GM20431 (cell line): ENCODE measurements at regions not wholly inside any gene's neighbourhood (a gene's known extent, or its start where the extent isn't known, plus 50 kb on each side); places are given as distances from the start of the nearest gene placed in this dataset.

Experiments
- in situ Hi-C: fragments of 300-500 bp; cut with MseI, MboI; formaldehyde crosslinking; loops from one replicate; pipeline ENCODE4 v1.15.0; 2020; ENCODE audit warnings: low sequenced_read_pairs; ENCODE audit not compliant: unreplicated experiment

DNA sequence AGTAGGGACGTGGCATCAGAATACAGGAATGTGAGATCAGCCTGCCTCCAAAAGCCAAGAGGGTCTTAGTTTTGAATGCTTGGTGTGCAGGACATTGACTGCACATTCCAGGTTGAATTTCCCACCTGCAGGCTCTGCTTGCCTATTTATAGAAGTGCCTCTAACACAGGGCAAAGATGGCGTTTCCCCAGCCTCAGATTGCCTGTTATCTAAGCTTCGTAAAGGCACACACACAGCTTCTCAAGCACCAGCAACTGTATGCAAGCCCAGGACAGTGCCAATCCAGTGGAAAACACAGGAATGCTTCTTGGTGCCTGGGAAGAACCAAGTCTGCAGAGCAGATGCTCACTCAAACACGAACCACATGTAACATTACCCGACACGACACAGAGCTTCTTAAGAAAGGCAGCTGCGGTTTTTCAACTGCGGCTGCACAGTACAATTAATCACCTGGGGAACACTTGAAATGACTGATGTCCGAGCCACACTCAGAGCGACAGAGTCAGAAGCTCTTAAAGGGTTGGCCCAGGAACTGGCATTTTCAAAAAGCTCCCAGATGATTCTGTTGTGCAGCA, 90.0 kb upstream of the ANKRD34C start:
- in situ Hi-C loops: loop anchor here (25.0 kb wide), 1 partner anchor 280 kb away; no protein-coding TSS in a partner anchor

DNA sequence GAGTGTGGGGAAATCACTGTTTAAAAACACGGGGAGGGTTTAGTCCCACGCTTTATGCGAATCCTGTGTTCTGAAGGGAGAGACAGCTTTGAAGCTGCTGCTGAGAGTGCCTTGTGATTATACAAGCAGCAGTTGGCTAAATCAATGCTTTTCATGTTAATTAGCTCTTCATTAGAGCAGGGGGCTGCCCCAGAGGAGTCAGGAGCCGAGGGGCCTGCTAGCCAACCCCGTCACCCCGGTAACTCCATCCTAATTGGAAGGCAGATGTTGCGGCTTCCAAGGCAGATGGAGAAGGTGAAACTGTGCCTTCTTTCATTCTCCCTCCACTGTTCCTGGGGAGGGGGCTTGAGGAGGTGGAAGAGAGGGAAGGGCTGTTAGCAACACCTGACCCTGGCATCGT, 92.4 kb upstream of the ANKRD34C start:
- in situ Hi-C loops: loop anchor here (25.0 kb wide), 1 partner anchor 278 kb away; no protein-coding TSS in a partner anchor

DNA sequence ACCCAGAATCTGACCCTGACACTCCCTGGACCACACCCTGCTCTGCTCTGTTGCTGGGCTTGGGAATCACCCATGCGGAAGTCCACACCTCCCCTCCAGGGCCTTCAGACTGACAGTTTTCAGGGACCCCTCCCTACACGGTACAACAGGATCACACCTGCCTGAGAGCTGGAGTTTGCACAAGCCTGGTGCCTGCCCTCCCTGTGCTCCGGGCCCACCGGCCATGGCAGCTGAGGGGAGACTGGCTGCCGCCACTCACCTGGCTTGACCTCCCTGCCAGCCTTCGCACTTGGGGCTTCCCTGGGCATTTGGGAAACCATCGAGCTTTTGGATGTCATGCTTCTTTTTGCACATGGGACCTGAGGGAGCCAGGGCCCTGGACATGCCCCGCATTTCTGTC, 95.9 kb upstream of the ANKRD34C start:
- in situ Hi-C loops: loop anchor here (25.0 kb wide), 1 partner anchor 274 kb away; no protein-coding TSS in a partner anchor

DNA sequence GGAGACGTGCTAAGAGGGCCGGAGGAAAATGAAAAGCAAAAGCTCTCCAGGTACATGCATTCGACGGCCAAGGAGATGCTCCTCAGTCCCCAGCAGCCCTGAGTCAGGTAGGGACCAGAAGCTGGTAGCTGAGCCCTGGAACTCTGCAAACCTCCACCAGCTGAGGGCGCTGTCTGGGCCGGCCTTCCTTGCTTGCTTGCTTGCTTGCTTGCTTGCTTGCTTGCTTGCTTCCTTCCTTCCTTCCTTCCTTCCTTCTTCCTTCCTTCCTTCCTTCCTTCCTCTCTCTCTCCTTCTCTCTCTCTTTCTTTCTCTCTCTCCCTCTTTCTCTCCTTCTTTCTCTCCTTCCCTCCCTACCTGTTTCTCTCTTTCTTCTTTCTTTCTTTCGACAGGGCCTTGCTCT, 94.6 kb upstream of the RASGRF1 start:
- in situ Hi-C loops: loop anchor here (25.0 kb wide), 1 partner anchor 273 kb away; no protein-coding TSS in a partner anchor

DNA sequence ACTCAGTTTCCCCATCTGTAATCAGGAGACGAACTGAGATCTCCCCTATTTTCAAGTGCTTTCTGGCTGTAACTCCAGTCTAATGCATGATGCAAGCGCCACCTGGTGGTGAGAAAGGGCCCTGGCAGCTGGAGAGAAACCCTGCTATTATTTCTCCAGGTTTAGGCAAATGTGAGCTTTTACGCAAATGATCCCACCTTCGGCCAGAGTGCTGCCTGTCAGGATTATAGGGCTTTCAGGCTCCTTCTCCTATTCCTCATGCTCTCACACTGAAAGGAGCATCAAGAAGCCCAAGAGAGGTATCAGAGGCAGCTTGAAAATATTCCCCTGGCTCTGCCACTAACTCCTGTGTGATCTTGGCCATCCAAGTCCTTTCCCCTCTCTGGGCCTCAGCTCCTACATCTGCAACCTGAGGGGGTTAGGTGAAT, 93.9 kb upstream of the RASGRF1 start:
- in situ Hi-C loops: loop anchor here (5.0 to 25.0 kb wide), 2 partner anchors 157 to 272 kb away; no protein-coding TSS in a partner anchor

DNA sequence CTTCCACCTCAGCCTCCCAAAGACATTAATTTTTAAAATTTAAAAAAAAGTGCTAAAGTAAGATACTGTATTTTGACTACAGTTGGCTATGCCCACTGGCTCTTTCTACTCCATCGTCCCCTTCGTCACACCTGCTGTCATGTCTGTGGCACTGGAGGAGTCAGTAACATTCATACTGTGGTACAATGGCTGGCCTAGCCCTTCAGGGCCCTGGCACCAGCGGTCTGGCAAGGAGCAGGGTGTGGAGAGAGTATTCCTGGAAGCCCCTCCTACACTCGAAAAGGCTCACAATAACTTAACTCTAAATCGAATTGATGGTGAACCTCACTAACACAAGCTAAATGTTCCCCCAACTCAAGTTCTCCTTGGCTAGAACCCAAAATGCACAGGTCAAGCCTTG, 89.7 kb upstream of the RASGRF1 start:
- in situ Hi-C loops: loop anchor here (5.0 to 25.0 kb wide), 2 partner anchors 153 to 268 kb away; no protein-coding TSS in a partner anchor

DNA sequence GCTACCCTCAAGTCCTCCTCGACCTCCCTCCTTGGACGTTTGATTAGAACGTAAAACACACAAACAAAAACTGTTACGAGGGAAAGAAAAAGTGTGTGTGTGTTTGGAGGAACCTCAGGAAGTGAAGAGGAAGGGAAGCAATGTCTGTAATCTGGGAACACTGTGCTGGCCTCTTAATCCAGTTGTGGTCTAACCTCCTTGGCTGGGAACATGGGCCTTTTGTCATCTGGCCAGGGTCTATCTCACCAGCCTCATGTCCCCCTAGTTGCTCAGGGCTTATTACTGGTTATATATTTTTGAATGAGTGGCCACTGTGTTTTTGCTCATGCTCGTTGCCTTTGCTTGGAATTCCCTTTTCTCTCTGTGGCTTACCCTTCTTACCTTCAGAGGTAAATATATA, 89.0 kb upstream of the RASGRF1 start:
- in situ Hi-C loops: loop anchor here (25.0 kb wide), 1 partner anchor 267 kb away; no protein-coding TSS in a partner anchor

DNA sequence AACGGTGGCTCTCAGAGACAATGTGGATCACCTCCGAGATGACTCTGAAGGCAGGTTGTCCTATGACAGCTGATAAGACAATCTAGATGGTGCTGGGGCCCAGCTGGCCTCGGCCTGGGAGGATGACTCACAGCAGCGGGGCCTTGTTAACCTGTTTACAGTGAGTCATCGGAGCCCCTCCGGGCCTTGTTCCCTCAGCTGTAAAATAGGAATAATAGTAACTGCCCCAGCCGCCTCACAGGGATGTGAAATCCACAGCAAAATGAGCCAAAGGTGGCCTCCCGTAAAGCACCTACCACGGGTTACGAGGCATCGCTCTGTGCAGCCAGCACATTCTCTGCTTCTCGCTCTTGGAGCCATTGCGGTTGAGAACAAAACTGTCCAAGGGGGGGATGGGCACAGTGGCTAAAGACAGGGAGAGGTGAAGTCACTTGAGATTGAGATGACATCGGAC, 88.6 kb upstream of the RASGRF1 start:
- in situ Hi-C loops: loop anchor here (25.0 kb wide), 1 partner anchor 267 kb away; no protein-coding TSS in a partner anchor

DNA sequence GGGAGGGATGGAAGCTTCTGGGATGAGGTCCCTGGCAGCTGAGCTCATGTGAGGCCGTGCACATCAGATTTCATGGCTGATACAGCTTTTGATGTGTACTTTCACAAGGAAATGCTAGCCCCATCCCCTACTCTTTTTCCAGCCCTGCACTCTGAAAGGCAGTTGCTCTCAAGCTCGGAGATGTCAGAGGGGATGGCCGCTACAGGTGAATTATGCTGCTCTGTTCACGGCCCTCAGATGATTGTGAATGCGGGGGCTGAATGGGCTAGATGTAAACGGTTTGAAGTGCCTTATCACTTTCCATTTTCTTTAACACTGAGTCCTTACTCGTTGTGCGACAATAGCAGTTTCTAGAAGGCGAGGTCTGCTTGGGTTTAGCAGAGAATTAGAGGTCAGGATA, 88.0 kb upstream of the RASGRF1 start:
- in situ Hi-C loops: loop anchor here (25.0 kb wide), 1 partner anchor 266 kb away; no protein-coding TSS in a partner anchor

DNA sequence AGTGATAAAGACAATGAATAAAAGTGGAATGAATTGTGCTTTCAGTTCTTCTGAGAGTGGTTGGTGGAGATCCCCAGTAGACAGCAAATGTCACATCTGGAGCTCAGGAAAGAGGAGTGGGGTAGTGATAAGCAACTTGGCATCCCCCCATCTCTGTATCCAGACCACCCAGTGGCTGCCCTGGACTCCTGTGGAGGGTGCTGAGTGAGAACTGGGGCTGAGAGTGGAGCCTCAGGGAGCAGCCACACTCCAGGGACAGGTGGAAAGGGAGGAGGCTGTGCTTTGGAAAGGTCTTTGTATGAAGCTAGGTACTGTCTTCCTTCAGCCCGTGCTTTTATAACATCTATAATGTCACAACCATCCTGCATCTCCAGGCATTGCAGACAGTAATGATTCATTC, 85.6 kb upstream of the RASGRF1 start:
- in situ Hi-C loops: loop anchor here (25.0 kb wide), 1 partner anchor 264 kb away; no protein-coding TSS in a partner anchor

DNA sequence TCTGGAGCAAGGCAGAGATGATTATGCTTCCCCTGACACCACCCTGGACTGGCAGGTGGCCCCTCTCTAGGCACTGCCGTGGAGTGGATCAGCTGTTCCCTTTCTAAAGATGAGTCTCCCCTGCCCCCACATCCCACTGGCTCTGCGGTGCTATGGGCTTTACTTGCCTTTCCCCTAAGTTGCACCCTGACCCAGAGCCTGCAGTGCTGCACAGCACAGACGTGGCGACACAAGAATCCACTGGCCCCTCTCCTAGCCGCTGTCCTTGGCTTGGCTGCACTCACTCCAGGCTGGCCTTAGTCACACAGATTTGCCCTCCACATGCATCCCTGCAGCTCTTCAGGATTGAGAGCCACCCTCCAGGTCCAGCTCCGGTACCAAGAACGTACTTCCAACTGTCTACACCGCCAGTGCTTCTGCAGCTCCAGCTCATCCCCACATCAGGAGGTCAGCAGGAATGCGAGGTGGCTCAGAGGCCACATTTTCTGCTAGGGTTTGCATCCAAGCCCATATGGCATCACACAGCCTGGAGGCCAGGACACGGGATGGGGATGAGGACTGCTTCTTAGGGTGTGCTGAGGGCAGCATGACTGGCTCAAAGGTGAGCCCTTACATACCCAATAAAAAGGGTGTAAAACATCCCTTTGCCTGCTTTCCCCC, 82.4 kb upstream of the RASGRF1 start:
- in situ Hi-C loops: no loop called here

DNA sequence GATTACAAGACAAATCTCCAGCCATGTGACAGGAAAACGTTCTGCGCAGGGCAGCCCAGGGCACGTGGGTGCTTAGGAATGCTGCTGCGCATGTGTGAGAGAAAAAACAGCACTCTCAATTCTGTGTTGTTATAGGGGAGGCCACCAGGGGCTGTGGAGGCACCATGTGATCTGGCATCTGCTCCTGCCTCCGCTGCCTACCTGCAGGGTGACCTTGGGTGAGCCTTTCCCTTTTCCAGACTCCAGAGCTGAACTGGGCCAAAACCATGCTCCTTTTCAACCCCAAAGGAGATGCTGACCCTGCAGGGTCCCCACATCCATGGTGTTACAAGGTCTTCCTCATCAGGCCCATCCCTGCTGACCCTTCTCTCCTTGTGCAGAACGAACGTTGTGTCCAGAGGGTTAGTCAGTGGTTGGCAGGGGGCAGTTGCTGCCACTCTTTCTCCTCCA, 81.5 kb upstream of the RASGRF1 start:
- in situ Hi-C loops: no loop called here

DNA sequence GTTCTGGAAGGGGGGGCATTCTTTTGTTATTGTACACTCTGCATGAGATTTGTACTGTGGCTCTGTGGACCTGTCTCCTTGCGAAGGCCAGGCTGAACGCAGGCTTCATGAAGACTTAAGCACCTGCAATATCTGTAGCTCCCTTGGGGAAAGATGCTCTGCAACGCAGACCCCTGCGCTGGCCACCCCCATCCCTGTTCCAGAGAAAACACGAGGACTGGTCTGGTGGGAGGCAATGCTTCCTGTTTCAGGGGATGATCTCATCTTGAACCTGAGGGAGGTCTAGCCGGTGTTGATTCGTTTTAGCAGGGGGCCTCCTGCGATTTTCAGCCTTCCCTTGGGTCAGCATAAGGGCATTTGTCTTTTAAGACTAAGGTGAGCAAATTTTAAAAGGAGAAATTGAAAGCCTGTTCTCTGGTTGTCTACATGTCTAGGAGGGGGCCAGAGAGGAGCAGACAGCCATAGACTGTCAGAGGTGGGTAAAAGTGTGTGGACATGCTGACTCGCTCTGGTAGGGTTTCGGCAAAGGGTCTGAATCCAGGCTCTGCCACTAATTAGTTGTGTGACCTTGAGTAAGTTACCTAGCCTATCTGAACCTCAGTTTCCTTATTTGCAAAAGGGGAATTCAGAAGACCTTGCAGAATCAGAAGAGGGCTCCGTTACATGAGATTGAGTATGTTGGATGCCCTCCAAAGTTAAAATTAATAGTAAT, 80.9 kb upstream of the RASGRF1 start:
- in situ Hi-C loops: no loop called here

DNA sequence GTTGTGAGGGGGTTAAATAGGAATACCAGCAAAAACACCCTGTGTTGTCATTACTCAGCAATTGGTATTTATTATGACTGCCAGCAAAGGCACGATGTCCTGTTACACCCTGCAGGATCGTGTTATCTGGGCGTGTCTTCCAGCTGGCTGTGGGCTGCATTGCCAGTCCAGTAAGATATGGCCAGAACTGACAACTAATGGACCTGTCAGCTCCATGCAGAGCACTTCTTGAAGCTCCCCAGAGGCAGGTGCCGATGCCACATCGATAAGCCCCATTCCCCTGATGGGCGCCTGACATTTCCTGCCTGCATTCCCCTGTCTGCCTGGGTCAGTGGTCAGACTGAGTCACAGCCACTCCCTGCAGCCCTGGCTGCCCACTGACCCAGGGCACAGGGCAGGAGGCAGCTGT, 79.7 kb upstream of the RASGRF1 start:
- in situ Hi-C loops: no loop called here

DNA sequence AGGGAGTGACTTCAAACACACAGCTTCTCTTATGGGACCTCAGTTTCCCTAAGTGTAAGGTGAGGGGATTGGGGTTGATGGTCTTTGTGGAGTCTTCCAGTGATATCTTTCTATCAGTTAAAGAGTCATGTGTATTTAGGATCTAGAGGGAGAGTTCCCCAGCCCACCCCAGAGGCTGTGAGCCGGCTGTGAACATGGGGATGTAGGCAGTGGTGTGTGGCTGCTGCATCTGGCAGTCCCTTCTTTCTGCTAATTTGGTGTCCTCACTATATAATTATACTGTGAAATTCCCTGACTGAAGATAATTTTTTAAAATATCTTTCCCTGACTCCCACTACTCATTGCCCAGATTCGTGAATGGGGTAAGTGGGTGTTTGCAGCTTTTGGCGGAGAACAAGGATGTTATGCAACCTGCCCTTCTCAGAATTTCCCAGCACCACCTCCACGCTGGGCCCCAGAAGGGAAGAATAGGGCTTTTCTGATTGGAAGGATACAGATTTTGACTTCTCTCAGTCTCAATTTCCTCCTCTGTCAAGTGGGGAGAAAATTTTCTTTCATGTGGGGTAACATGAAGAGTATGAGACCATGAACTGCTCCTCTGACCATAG, 79.0 kb upstream of the RASGRF1 start:
- in situ Hi-C loops: no loop called here

DNA sequence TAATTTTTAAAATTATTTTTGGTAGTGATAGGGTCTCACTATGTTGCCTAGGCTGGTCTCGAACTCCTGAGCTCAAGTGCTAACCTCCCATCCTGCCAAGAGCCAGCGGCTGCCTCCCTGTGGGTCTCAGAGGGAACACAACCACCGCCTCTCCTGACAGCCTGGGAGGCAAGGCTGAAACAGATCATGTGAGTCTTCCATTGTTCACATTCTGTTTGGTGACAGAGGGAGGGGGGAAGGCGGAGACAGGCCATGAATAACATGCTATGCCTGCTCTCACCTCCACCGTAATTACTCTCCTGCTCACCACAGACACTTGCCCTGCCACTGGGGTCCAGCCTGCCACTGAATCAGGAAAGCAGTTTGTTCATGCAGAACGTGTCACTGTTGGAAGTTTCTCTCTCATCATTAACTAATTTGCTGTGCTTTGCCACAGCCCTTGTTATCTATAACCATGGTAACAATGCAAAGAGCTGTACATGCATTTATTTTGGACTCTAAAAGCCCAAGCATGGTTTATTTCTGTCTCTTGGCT, 78.4 kb upstream of the RASGRF1 start:
- in situ Hi-C loops: no loop called here

DNA sequence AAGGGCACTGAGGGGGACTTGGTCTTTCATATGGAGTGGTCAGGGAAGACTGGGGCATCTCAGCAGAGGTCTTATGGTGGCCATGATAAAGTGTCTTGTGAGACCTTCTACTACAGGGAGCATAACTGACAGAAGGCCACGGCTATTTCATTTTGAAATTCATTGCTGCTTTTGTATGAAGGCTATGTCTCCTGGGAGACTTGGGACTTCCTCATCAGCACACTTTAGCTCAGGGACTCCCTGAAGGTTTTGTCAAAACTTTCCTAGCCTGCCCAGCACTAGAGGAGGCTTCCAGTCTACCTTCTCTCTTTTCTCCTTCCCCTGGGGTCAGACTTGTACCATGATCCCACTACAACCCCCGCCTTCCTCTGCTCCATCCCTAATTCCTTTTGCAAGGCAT, 77.2 kb upstream of the RASGRF1 start:
- in situ Hi-C loops: no loop called here

DNA sequence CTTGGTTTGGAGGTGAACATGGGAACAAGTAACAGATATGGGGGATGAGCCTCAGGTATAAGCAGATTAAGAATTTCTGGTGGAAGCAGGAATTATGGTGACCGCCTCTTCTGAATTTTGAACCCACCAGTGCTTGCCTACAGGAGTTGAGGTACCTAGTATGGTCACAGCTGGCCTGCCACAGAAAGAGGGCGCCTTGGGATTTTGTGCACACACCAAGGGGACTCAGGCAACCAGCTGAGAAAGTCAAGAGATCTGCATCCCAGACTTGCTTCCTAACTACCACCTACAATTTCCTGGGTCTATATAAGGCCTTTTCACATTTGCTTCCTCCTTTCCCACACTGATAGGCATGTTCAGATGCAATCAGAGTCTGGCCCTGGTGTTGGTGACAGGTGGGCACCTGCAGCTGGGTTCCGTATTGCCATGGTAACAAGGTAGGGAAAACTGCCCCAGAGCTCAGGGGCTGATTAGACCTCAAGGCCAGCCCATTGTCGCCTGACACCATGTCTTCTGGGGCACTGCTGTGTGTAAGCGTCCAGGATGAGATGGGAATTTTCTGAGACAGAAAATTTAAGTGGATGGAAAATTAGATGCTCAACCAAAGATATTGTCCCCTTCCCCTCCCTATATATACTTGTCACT, 75.9 kb upstream of the RASGRF1 start:
- in situ Hi-C loops: no loop called here

DNA sequence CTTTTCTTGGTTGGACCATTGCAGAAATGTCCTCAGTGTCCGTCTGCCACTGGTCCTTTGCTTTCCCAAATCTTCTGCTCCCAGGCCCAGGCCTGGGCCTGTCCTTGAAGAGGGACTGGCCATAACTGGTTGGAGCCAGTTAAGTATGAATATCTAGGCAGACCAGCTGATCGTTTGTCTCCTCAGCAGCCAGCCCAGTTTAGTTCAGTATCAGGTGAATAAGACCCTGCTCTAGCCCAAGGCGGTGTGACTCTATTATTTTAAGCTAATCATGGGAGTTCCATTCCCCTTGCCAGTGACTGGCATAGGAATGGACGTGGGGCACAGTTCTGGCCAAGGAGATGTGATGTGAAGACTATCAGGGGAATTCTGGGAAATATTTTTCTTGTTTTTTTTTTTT, 73.9 kb upstream of the RASGRF1 start:
- in situ Hi-C loops: no loop called here
